HTR-8/SVneo (cell line): ENCODE measurements at regions not wholly inside any gene's neighbourhood (a gene's known extent, or its start where the extent isn't known, plus 50 kb on each side); places are given as distances from the start of the nearest gene placed in this dataset.
"Not testable (repeated sequence)": the region's sequence is repeated elsewhere in the genome, so short reads cannot be mapped to it uniquely, and the experiment has no call there.

ENCODE experiments used
- DNase-seq: peaks from one replicate; pipeline ENCODE4 v3.0.0; 2011; ENCODE audit warnings: low spot score, mixed read lengths; ENCODE audit not compliant: insufficient read length
- FAIRE-seq: peaks from 2 replicates; lab custom pipeline; 2011; peaks lifted over from hg19 to GRCh38; lab: Jason Lieb, UNC

DNA sequence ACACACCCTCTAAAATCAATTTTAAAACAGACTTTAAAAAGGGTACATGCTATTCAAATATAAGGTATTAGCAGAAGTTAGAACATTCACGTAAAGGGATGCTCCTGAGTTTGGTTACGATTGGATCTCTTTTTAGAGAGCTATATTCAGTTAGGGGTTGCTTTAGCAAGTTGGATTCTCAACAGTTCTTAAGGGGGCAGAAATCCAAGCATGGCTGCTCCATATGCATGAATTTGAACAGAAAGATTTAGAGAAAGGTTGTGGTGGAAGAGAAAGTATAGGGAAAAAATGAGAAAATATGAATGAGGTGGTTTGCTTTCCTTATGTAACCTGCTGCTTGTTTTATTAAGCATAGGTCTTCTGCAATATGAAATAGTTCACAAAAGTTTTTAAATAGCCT, 855.1 kb downstream of the SORCS1 start:
- FAIRE-seq (no peak), DNase-seq (no peak)

DNA sequence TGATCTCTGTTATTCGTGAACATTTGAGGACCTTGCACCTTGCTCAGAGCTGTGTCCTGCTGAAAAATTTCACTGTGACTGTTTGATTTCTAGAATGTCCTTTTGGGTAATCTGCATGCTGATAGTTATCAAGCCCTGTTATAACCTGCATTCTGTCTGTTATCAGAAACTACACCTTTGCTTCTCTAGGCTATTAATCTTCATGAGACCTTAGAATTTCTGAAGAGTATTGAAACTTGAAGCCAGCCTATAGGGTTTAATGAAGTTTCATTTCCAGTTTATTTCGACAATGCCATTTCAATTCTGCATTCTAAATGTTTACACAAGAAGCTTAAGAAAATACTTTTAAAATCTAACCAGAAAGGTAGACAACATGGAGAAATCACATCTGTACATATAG, 856.2 kb downstream of the SORCS1 start:
- no peak for DNase-seq
- FAIRE-seq, result no peak

DNA sequence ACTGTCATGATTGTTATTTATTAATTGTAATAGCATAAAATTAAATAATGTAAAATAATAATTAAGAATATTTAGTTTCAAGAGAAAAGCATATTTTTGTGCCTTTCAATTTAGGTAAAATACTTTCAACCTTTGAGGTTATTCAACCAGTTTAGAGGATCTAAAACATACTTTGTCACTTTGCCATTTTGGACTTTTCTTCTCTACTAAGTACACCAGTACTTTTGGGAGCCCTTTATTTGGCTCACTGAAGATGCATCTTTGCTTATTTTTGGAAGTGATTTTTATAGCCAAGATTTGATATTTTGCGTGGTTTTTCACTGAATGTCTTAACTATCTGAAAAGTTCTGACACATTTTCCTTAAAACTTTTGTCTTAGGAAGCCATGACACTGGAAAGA, 860.5 kb downstream of the SORCS1 start:
- DNase-seq (no peak), FAIRE-seq (no peak)

DNA sequence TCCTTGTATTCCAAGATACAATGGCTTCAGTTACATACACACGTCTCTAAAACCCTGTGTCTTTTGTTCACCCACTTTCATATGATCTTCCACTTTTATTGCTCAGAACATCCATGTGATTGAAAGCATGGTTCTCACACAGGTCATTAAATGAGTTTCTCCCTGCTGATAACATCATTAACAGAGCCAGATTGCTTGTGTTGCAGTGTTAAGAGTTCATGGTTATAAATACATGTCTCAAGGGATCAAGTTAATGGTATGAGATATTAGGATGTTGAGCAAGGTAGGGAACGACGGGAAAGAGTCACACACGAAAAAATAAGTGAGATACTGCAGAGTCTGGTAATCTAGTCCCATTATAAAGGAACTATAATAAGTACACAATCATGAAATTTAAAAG, 861.5 kb downstream of the SORCS1 start:
- DNase-seq, result no peak
- no peak for FAIRE-seq

DNA sequence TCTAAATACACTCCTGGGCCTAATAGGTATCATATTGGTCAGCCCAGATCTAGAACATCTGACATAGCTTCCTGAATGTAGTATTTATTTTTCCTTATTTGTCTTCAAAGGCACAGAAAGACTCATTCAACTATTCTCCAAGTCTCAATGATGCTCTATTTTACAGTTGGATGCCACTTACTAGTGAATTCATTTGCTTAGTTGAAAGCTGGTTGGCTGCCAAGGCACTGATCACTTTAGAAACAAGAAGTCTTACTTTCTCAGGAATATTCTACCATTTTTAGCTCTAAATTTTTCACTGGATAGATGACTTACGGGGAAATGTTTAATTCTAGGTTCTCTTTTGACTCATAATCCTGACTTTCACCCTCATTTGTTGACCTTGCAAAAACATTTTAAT, 863.4 kb downstream of the SORCS1 start:
- no peak for DNase-seq
- FAIRE-seq, result no peak

DNA sequence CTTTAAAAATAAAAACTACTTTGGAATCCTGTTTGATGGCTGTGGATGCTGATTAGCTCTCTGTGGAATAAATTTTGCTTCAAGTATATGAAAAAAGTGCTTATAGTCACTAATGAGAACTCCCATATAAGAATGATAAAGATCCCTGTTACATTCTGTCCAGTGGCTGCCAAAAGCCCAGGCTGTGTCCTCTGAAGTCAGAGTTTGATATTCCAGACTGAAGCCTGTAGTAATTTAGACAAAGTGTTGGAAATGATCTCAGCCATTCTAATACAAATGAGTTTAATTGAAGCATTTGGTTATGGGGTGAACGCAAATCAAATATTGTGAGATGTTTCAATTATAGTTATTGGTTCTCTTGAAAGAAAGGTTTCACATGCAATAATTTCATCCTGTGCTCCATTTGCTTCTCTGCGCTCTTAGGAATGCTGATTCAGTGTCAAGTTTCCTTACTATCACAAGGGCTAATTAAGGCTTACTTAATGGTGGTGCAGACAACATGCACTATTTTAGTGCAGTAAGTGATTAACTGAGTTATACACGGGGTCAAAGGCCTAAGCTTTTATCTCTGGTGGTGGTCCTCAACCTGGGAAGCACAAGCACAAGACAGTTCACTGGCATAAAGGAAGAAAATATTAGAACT, 867.6 kb downstream of the SORCS1 start:
- no peak for DNase-seq
- FAIRE-seq, result no peak

DNA sequence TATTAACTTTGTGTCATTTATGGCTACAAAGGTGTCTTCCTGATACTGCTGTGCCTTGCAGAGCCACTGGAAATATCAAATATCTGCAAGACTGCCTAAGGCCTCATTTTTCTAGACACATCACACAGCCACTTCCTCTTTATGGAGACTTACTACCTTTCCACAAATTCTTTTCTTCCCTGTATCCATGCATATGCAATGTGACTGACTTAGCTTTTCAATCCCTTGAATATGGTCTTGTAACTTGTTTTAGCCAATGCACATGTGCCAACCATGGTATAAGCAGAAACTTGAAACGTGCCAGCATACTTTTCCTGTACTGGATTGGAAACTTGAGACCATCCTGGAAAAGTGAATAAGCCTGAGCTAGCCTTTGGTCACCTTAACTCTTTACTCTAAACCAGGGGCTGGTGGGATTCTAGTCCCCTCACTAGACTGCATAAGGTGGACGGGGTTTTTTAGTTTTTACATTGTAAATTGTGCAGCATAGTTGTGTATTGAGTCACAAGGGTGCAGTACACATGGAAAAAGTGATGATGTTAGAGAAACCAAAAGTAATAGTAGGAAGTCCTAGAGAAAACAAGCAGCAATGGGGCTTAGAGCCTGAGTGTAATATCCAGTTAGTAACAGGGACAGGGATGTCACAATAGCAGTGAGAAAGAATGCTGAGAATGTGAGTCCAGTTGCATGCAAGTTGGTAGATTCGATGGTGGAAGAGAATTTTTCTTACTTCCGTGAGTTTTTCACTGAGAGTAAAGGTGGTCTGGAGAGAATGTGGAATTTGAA, 879.5 kb downstream of the SORCS1 start:
- DNase-seq (no peak), FAIRE-seq (no peak)

DNA sequence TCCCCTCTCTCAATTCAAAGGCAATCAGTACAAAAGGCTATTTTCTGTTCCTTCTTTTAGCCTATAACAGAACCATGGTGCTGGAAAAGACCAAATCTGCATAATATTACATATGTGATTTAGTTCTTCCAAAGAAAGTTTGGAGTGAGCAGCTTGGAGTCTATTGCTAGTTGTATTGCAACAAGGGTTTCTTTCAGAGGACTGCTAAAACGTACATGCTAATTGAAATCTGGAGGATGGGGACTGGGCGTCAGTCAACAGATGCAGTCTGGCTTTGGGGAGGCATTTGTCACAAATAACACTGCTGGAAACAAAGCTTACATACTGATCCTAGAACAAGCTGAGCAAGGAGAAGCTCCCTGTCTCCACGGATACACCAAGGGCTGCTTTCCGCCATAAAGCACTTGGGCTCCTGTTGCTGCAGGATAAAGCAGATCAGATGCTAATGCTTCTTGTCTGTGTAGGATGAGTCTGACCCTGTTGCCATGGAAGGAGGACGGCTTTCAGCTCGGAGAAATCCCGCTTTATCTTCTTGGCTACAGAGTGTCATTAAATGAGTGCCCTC, 883.5 kb downstream of the SORCS1 start:
- DNase-seq (no peak), FAIRE-seq (no peak)

DNA sequence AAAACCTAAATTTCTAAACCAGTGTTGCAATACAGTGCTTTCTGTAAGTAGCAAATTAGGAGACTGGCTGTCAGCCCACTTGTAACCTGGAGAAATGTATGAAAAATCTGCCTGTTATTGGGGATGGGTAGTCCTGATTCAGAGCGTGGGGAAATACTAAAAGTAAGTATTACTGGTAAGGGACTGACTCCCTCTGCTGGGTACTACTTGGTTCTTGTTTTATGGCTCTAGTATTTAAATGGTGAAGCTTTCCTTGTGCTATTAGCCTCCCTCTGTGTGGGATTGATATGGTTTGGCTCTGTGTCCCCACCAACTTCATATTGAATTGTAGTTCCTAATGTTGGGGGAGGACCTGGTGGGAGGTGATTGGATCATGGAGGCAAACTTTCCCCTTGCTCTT, 886.1 kb downstream of the SORCS1 start:
- DNase-seq, result no peak
- no peak for FAIRE-seq

DNA sequence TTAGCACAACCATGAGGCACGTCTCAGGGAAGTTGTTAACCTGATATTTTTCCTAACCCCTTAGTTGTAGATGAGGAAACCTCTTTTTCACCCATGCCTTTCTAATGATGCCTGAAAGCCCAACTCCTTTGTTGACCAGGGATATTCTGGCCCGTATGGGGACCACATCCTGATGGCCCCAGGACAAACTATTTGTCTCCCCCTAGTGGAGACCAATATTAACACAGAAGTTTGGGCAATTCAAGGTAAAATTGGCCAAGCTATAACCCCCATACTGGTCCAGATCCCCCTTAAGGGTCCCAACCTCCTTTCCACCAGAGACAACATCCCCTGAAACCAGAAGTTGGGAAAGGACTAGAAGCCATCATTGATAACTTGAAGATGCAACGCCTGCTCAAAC, 893.3 kb downstream of the SORCS1 start:
- no peak for DNase-seq
- no peak for FAIRE-seq

DNA sequence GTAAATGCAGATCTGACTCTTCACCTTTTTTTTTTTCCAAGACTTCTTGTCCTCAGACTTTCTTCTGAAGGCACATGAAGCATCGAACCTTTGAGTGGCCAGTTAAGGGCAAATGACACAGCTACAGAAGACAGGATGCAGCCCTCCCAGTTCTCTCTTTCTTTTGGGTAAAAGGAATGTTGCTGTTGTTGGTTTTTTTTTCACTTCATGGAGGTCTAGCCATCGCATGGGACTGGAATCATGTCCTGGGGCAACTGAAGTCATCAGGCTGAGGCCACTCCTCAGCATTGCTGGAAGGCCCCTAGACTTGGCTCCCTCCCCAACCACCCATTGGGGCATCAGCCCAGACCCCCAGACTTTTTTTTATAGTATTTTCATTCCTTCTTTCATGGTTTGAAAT, 896.5 kb downstream of the SORCS1 start:
- FAIRE-seq (no peak), DNase-seq (no peak)

DNA sequence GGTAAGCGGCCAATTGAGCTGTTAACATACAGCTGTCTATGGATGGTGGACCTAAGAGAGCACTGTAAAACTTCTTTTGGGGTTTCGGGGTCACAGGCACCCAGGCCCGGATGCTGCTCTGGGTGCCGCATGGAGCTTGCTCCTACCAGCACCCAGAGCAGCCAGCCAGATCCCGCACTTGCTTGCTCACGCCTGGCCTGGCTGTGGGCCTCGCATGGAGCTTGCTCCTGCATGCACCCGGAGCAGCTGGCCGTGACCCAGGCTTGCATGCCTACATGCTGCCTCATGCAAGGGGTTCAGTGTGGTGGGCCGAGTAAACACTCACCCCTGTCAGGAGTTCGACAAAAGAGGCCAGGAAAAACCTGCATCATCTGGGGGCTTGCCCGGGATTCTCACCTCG, 896.9 kb downstream of the SORCS1 start:
- DNase-seq (no peak), FAIRE-seq (no peak)

DNA sequence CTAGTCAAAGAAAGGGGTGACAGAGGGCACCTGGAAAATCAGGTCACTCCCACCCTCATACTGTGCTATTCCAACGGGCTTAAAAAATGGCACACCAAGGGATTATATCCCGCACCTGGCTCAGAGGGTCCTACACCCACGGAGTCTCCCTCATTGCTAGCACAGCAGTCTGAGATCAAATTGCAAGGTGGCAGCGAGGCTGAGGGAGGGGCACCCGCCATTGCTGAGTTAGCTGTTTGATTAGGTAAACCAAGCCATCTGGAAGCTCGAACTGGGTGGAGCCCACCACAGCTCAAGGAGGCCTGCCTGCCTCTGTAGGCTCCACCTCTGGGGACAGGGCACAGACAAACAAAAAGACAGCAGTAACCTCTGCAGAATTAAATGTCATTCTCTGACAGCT, 907.1 kb downstream of the SORCS1 start:
- not testable (repeated sequence) for DNase-seq, FAIRE-seq

DNA sequence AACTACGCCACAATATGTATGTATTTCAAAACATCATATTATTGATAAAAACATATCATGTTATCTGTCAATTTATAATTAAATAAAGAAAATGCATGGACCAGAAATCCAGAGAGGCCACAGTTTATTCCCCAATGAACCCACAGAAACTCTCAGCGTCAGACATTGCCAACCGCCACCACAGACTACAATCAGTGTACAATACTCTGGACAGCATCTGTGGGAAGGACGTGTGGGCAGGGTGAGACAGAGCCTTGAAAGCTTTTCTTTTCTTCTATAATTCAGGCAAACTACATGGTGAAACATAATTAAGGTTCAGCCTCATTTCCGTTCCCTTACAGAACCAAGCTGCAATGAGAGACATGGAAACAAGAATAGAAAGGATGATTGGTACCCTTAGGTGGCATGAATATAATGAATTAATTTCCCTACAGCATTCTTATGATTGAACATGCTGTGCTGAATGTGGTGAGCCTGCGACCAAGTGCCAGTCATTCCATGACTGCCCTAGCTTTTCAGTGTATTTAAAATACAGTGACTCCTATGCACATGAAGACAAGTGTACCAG, 909.3 kb downstream of the SORCS1 start:
- DNase-seq (no peak), FAIRE-seq (no peak)

DNA sequence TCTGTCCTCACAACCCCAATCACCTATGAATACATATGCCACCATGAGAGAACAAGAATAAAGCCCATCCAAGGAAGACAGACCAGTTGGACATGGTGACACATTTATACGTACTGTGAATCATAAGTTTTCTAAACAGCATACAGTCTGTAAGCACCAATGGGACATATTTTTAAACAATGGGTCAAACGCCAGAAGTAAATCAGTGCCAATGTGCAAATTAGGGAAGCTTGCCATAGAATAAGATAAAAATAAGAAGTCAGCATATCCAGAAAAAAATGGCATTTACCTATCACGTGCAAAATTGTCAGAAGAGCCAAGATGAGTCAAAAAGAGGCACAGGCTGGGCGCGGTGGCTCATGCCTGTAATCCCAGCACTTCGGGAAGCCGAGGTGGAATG, 910.4 kb downstream of the SORCS1 start:
- DNase-seq, result no peak
- no peak for FAIRE-seq

DNA sequence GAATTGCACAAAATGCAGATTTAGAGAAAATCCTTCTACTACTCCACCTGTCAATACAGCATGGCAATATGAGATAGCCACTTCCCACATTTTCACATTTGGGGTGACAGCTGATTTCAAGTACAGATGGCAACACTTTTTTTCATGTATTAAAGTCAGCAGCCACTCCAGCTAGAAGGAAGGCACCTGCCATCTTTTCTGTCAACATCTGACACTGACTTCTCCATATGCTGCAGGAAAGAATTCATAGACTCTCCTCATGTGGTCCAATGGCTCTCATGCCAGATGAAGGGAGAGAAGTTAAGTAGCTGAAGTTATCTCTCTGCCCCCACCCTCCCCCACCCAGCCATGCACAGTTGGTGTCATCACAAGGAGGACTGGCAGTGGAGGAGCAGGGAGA, 912.0 kb downstream of the SORCS1 start:
- DNase-seq, result no peak
- FAIRE-seq, result no peak

DNA sequence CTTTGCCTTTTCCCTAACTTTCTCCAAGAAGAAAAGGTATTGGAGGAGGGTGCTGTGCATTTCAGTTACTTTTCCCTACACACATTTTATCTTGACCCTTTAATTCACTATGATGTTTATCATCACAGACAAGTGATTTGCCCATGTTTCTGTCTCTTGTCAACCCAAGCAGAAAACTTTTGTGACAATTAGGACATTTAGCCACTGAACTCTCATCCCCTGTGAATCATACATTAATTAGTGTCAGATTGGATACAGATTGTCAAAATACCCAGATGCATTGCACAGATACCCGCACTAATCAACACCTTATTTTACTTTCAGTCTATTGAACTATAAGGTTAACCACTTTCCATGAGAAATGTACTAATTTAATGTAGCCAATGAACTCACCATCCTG, 912.9 kb downstream of the SORCS1 start:
- DNase-seq (no peak), FAIRE-seq (no peak)

DNA sequence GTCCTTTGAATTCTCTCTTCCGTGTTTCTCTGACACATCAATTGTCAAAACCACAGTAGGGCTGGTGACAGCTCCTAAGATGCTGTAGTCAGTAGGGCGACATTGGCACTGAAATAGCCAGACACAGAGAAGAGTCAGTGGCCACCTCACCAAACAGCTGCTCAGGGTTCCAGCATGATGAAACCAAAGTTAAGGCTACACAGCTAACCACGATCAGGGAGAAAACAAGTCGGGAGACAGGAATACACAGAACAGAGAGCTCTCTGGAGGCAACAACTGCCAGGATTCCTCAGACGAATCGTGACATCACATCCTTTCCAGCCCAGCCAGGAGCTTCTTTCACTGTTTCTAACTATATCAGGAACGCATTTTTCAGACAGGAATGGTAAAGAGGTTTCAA, 922.2 kb downstream of the SORCS1 start:
- FAIRE-seq, result no peak
- DNase-seq, result no peak

DNA sequence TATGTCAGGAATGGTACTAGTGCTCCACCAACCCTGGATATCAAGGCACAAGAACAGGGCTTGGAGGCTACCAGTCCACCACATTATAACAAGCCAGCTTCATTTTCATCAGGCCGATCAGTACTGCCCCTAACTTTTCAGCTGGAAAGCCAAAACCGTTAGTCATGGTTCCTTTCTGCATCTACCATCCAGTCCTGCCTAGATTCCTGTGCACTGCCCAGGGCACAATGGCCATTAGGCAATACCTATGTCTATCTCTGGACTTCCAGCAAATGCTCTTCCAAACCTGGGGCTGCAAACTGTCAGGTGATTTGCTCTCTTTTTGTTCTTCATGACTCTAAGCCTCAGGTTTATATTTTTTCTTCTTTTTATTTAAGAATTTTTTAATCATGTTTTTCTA, 937.7 kb downstream of the SORCS1 start:
- DNase-seq (no peak), FAIRE-seq (no peak)

DNA sequence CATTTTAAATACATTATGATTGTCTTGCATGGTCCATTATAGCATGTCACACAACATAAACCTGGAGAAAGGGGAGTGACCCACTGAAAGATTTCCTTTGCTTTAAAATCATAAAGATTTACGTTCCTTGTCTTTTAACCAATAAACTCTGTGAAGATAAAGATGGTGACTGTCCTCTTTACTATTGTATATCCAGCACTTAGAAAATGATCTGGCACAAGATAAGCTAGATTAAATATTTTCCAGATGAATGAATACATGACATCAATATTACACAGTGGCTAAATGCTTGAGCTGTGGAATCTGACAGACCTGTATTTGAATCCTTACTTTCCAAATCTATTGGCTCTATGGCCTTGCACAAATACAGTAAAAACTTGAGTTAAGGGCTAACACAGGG, 938.4 kb downstream of the SORCS1 start:
- FAIRE-seq, result no peak
- DNase-seq, result no peak

DNA sequence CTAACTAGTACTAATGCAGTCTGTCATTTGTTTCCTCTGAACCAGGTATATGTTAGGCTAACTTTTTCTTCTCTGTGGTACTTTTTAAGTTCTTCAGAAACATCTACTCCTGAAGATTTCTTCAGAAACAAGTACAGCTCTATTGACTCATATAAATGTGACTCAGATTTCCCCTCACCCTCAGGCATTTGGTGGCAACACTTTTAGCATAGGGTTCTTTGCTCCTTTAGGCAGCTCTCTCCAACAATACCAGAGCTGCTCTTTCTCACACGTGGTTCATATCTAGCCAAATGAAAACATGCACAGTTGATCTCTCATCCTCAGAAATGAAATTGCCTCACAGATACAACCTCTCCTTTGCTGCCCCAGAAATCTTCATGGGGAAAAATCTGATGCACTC, 939.8 kb downstream of the SORCS1 start:
- DNase-seq (no peak), FAIRE-seq (no peak)
